B cell (primary cell): ENCODE measurements at regions not wholly inside any gene's neighbourhood (a gene's known extent, or its start where the extent isn't known, plus 50 kb on each side); places are given as distances from the start of the nearest gene placed in this dataset.

ENCODE experiments used
- CTCF ChIP-seq: fragments of 200-600 bp; IDR thresholded peaks from one replicate; pipeline ENCODE4 v1.8.0; 2022; ENCODE audit warnings: antibody characterized with exemption, mild to moderate bottlenecking
- EZH2 ChIP-seq: IDR thresholded peaks from 2 replicates; pipeline ENCODE4 v1.6.1; 2012; ENCODE audit warnings: borderline replicate concordance, low read depth, mild to moderate bottlenecking, moderate library complexity, low read length; ENCODE audit not compliant: insufficient read depth, poor library complexity, severe bottlenecking

- TF ChIP-seq CTCF: no peak
- TF ChIP-seq EZH2: no peak
Measured at GRCh38 chr15:30830961-30831360, 72.8 kb upstream of the FAN1 start.
